GM10248 (cell line): ENCODE measurements at regions not wholly inside any gene's neighbourhood (a gene's known extent, or its start where the extent isn't known, plus 50 kb on each side); places are given as distances from the start of the nearest gene placed in this dataset.

Experiments
- CTCF ChIA-PET: fragments of 300-600 bp; sonication (Branson Sonifier 250); formaldehyde crosslinking; extraction: SDS; loops from one replicate; lab custom pipeline; 2021; ENCODE audit warnings: antibody characterized with exemption; lab: Yijun Ruan, JAX
- POLR2A ChIA-PET: fragments of 350-650 bp; sonication (Branson Sonifier 250); formaldehyde crosslinking; extraction: SDS; loops from one replicate; lab custom pipeline; 2020; ENCODE audit warnings: antibody characterized with exemption; lab: Yijun Ruan, JAX
- DNase-seq: peaks from one replicate; pipeline ENCODE4 v3.0.0; 2012; ENCODE audit errors: extremely low spot score
- CTCF ChIP-seq: IDR thresholded peaks from 2 replicates; pipeline ENCODE4 v1.5.1; 2012; ENCODE audit warnings: mild to moderate bottlenecking, low read depth; ENCODE audit errors: extremely low read depth, missing control alignments, control extremely low read depth

DNA sequence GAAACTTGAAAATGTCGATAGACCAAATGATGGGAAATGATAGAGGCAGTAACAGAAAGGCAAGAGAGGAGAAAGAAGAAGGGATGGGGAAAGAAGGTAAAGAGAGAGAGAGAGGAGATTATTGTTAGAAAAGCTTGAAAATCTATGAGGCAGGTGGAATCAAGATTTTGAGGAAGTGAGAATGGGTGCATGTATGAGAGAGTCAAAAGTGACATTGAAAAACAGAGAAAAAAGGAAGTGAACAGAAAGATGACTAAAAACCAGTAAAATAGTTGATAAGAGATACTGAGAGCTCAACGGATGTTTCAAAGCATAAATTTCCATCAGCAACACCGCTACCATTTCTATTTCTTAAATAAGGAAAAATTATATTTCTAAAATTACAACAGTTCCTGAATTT, 327.4 kb upstream of the CWC22 start:
- peak; percentile 38 for DNase-seq
- CTCF ChIA-PET: interaction anchor here (0.9 kb wide), 1 partner anchor 211 kb away, joined by 3 read pairs; no protein-coding TSS in a partner anchor
- TF ChIP-seq CTCF: no peak

GRCh38 chr2:180328795-180329422, 321.8 kb upstream of the CWC22 start:
- ChIA-PET CTCF (no interaction called here), POLR2A (no interaction called here)
- TF ChIP-seq CTCF: no peak
- DNase-seq: no peak

More for the DNA sequence above, 327.4 kb upstream of the CWC22 start:
- POLR2A ChIA-PET: no interaction called here

DNA sequence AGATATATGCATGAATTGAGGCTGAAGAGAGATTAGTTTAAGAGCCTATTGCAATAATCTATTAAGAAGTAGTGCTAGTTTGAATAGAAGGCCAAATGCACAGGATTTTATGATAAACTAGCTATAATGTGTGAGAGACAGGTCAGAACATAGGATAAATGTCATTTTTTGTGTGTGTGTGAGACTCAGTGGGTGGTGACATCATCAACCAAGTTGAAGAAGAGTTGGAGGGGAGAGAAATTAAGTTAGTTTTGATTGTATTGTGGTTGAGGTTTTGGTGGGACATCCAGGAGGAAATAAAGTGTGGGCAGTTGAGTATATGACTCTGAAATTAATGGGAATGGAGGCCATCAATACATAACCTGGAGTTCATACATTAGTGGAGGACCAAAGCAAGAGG, 320.1 kb upstream of the CWC22 start:
- ChIA-PET POLR2A (no interaction called here), CTCF (no interaction called here)
- no peak for TF ChIP-seq CTCF
- no peak for DNase-seq

DNA sequence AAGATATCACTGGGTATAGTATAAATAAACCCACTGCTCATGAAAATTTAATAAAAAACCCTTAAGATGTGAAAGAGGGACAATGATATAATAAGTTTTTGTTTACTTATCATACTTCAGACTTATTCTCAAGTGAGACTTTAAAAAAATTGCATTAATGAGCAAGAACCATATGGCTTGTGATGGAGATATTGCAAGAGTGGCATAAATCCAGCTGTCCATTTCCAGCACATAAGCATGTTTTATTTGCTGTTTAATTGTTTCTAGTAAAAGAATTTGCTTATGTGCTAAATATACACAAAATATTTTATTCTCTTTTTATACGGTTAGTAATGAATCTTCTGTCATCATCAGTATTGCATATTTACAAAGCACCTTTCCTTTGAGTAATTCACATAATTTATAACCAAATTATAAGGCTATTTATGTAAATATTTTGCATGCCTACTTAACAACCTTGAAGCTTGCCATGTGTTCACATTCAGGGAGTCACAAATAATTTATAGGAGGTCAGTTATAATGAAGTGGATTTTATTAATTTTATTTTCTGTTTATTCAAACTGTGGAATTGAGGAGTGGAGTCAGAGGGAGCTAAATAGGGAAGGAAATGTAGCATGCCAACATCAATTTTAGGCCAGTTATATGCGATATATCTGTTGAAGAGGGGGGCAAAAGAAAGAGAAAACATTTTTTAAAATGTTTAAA, 318.5 kb upstream of the CWC22 start:
- no peak for TF ChIP-seq CTCF
- CTCF ChIA-PET: no interaction called here
- POLR2A ChIA-PET: no interaction called here
- DNase-seq: no peak

DNA sequence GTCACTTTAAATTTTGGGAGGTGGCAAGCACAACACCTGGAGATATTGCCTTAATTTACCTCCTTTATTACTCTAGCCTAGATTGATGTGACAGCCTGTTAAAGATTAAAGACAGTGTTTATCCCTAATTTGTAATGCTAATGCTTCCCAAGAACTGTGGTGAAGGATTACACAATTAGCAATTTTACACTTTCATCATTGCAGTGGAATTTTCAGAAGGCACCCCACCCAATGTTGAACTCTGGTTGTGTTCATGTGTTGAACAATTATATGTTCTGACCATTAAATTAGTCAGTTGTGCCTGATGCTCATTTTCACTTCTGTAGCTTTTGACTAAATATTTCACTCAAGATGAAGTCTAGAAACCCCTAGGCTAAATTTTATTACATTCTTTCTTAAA, 317.1 kb upstream of the CWC22 start:
- DNase-seq: no peak
- no peak for TF ChIP-seq CTCF
- POLR2A ChIA-PET: no interaction called here
- CTCF ChIA-PET: no interaction called here

DNA sequence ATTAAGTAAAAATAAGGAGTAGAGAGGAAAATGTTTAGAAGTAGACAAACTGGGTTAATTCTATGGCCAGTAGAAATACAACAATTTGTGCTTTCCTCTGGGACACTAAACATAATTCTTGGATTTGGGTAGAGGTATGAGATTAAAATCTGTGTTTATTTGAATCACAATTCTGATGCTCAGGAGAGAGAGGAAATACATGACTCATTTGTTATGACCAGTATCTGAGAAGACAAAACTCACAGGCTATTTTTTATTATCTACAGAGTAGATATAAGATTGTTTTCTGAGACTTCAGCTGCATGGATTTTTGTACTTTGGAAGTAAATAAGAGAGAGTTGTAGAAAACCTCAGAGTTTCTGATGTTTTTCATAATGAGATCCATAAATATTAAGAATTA, 315.7 kb upstream of the CWC22 start:
- TF ChIP-seq CTCF: no peak
- CTCF ChIA-PET: no interaction called here
- no peak for DNase-seq
- POLR2A ChIA-PET: no interaction called here
